Peyer's patch (tissue), 4 donors: ENCODE measurements at regions not wholly inside any gene's neighbourhood (a gene's known extent, or its start where the extent isn't known, plus 50 kb on each side); places are given as distances from the start of the nearest gene placed in this dataset.

ENCODE experiments used
- CTCF ChIP-seq, 6 experiments: fragments of 450-650 bp in 4 of 6; fragments of 200-600 bp in 2 of 6; sonication (generic) in 1 of 6; IDR thresholded peaks; one replicate each; pipeline ENCODE4 v1.5.1; 2017 to 2019; ENCODE audit warnings: antibody characterized with exemption in 6 of 6, mild to moderate bottlenecking in 3 of 6, moderate library complexity in 1 of 6
- POLR2A ChIP-seq, 2 donors: fragments of 450-650 bp; IDR thresholded peaks; one replicate each; pipeline ENCODE4 v1.5.1; 2017; ENCODE audit warnings: antibody characterized with exemption in 2 of 2, mild to moderate bottlenecking in 2 of 2, moderate library complexity in 2 of 2

DNA sequence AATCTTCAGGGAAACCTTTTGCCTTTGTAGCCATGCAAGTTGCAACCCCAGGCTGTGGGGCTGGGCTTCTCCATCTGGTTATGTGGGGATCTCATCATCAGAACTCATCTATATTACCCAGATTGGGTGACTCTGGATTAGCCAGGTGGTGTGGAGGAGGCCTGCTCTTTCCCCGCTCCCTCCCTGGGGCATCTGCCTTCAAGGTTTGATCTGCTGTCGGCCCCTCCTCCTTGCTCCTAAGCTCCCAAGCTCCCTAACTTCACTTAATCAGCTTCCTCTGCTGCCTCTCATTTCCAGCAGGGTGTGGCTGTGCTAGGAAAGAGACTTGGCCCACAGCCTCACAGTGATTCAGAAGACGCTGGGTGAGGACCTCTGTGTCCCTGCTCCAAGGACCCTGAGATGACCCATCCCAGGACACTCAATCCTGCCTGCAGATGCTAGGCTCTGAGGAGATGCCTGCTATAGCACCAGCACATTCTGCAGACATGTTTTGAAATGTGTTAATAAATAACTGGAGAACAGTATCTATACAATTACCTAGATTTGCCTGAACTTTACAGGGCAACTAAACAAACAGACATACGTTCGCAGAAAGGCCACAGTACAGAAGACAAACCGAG lies 392.1 kb upstream of the PODXL start:
- TF ChIP-seq POLR2A (IDR thresholded peaks at IDR 0.05) (no peak), CTCF (IDR thresholded peaks at IDR 0.05) (peak in 1 of 6 experiments; percentile 4)
